Activated T-cell treated with anti-CD3 and anti-CD28 coated beads for 4 hours (primary cell): ENCODE measurements at regions not wholly inside any gene's neighbourhood (a gene's known extent, or its start where the extent isn't known, plus 50 kb on each side); places are given as distances from the start of the nearest gene placed in this dataset.

Source experiments
- DNase-seq: peaks from one replicate; pipeline ENCODE4 v3.0.0-alpha.2; 2020

DNA sequence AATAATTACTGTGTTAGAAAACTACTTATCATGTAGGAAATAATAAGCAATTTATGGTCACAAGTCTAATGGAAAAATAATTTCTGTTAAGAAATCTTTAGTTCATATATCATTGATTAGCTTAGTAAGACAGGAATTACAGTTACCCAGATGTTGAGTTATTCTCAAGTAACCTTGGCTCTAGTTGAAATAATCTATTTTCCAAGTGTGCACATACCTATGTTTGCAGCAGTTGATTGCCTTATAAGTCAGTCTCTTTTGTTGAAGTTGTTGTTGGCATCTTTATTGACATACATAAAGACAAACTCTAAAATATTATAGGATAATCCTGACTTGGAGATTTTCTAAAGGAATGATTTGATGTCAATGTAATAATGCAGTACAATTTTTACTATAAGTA is 511.4 kb upstream of the KLF12 start:
- DNase-seq, result no peak

- no peak for DNase-seq
These were observed 510.0 kb upstream of the KLF12 start for GRCh38 chr13:74644229-74644628.

DNA sequence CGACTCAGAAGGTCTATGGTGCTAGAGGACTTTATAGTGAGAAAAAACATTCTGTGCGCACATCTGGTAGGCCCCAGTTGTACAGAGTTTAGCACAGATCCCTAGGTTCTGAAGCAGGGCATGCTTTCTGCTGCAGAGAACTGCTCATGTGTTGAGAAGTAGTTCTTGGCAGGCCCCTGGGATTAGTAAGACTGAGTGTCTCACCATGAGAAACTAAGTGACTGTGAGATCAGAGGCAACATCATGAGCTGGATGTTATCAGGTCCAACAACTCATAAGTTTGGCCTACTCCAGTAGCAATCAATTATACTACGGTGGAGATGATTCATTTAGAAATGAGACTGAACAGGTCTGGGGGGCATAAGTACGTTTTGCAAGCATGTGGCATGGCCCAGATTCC is 507.4 kb upstream of the KLF12 start:
- no peak for DNase-seq

- no peak for DNase-seq
These were observed 499.5 kb upstream of the KLF12 start for GRCh38 chr13:74633734-74634133.

- no peak for DNase-seq
These were observed 495.8 kb upstream of the KLF12 start for GRCh38 chr13:74629985-74630384.

DNA sequence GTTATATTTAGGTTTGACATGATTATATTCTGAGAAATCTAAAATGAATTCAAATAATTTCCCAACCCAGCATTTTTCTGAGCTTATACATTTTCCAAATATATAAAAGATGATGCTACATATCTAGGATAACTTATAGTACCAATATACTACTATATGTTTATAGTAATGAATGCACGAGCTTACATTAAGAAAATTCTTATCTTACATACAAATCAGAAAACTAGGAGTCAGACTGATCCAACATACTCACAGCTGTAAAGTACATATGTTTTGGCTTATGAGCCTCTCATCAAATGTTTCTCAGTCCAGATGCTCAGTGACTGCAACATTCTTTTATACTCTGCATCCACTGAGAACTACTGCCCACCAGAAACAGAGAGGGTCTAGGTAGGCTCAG is 491.3 kb upstream of the KLF12 start:
- DNase-seq, result no peak

GRCh38 chr13:74623761-74624160 is 489.6 kb upstream of the KLF12 start:
- no peak for DNase-seq

- no peak for DNase-seq
These were observed 488.1 kb upstream of the KLF12 start for GRCh38 chr13:74622284-74622683.

GRCh38 chr13:74620711-74621110 is 486.5 kb upstream of the KLF12 start:
- no peak for DNase-seq

DNA sequence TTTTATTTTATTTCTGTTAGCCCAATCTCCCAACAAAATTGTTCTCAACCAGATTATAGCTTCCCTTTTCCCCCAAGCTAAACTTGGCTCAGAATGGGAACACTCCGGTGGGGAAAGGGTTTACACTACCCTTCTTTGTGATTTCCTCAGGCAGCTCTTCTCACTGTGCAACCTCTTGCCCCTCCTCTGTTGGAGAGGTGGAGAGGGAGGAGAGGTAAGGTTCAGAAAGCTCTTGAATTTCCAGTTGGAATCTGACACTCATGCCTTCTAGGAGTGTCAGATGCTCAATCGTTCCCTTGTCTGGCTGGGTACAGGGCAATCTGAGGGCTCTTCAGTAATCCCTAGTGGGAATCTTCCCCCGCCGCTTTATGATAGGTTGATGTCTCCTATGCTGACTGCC is 486.1 kb upstream of the KLF12 start:
- no peak for DNase-seq

DNA sequence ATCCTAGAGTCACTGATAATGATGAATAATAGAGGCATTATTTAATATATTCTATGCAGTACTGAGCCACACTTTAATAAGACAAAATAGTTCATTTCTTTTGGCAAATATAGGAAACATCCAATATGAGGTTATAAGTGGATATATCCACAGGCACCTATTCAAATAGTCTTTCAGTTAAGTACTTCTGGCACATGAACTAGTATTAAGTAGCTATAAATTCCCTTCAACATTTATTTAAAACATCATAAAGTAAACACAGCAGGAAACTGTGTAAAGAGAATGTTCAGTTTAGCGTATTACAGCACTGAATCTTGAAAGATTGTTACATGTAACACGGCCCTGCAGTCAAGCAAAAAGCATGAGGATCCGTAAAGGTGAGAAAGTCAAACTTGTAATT is 463.3 kb upstream of the KLF12 start:
- no peak for DNase-seq

DNA sequence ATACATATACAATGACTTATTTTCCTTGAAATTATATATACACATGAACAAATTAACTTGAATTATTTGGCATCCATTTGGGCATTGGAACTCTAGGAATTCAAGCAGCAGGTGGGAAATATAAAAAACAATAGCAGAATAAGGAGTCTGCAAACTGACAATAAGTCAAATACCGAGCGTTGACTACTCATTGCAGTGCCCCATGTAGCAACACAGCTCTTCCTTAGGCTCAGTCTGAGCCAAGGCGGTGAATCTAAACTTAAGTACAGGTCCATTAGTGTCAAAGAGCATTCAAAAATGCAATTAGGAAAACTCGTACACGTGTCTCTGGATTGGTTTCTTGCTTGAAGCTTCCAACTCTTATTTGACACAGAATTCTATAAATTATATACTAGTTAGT is 462.5 kb upstream of the KLF12 start:
- DNase-seq, result no peak

GRCh38 chr13:74593688-74594087 is 459.5 kb upstream of the KLF12 start:
- DNase-seq, result no peak

- DNase-seq, result no peak
These were observed 452.6 kb upstream of the KLF12 start for GRCh38 chr13:74586847-74587246.

- no peak for DNase-seq
These were observed 442.2 kb upstream of the KLF12 start for GRCh38 chr13:74576420-74576819.

- peak; percentile 14 for DNase-seq
These were observed 441.5 kb upstream of the KLF12 start for GRCh38 chr13:74575729-74576125.

GRCh38 chr13:74574964-74575728 is 440.9 kb upstream of the KLF12 start:
- no peak for DNase-seq

DNA sequence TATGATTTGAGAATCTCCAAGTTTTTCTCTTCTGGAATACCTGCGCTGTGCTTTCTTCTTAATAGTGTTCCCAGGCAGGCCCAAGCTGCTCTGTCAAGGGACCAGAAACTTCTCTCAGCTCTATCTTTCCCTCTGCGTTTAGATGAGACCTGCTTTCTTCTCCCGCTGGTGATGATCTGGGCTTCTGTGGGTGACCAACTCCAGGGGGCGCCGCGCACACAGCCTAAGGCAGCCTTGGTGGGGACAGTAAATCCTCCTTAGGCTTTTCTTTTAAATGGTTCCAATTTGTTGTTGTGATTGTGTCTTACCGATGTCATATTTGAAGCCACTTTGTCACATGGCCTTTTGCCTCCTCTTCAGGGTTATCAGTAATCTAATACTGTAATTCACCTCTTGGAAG is 439.4 kb upstream of the KLF12 start:
- no peak for DNase-seq

DNA sequence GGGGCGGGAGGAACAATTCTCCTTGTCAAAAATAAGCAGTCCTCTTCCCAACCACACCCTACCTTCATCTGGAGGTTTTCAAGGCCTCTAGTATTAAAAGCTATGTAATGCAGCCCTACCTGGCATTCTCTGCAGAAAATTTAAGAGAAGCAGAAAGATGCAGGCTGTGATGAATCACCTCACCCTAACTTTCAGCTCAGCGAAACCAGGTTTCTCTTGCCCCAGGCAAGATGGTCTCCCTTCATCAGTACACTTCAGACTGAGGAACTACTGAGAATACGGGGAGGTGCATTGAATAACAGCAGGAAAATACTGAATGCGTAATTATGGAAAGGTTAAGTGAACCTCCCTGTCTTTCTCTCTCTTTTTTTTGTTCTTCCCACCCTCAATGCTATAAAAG is 437.6 kb upstream of the KLF12 start:
- no peak for DNase-seq

- no peak for DNase-seq
These were observed 436.6 kb upstream of the KLF12 start for GRCh38 chr13:74570834-74571233.

DNA sequence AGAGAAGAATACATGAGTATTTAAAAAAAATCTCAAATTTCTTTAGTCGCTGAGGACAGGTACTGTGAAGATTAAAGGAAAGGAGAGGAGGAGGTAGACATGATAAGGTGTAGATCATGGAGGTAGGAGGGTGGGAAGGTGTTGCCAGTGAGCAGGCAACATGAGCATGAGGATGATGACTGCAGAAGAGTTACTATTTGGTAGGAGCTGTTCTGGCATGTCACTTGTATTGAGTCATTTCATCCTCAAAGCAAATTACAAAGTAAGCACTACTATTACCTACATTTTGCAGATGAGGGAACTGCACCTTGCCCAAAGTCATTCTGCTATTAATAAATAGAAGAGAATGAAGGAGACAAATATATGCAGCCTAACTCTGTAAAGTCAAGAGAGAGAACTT is 435.8 kb upstream of the KLF12 start:
- DNase-seq, result no peak

DNA sequence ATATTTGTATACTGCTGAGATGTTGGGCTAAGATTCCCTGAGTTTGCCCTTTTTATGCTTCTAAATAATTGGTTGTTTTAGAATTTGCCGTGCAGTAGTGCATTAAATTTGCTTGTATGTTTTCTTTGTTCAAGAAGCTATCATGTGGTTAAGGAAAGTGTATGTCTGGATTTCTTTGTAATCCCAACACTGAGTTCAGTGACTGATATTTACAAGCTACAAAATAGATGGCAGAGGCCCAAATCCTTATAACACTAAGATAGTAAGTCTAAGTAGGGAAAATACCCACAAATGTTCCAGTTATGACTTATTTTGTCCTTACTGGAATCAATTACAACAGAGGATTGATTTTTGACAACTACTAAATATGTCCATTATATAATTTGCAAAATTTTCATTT is 435.0 kb upstream of the KLF12 start:
- DNase-seq, result no peak

DNA sequence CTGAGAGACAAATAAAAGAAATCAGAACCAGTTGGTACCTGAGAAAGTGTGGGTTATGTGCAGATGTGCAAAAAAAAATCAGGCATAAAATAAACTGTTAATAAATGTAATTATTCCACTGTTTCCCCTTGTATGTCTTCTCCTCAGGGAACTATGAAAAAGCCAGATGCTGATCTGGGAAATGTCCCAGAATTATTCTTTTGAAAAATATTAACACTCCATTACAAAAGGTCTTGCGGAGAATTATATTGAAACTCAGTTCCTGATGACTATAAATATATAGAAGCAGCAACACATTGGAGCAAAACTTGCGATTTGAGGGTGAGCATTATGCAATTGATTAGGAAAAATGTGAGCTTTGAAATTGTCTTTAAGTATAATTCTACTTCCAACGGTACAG is 433.3 kb upstream of the KLF12 start:
- DNase-seq, result no peak

GRCh38 chr13:74562381-74562780 is 428.2 kb upstream of the KLF12 start:
- DNase-seq, result no peak

DNA sequence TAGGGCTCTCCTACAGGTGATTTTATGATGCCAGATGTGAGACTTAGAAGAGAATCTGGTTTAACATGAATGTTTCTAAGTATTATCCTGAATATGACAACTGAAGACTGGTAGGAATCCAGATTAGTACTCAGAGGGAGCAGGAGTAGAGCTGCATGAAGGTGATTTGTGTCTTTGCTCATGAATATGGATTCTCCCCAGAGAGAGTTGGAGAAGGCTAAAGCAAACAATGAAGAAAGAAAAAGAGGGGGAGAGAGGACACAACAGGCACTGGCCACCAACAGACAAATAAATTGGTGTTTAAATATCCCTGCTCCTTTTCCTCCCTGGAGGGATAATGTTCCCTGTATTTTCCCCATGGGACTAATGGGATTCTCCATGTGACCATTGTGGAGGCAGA is 427.0 kb upstream of the KLF12 start:
- no peak for DNase-seq

- DNase-seq, result no peak
These were observed 426.1 kb upstream of the KLF12 start for GRCh38 chr13:74560325-74560724.
